Activated CD8-positive, alpha-beta memory T cell treated with anti-CD3 and anti-CD28 coated beads for 24 hours (primary cell): ENCODE measurements at regions not wholly inside any gene's neighbourhood (a gene's known extent, or its start where the extent isn't known, plus 50 kb on each side); places are given as distances from the start of the nearest gene placed in this dataset.
"Not testable (repeated sequence)": the region's sequence is repeated elsewhere in the genome, so short reads cannot be mapped to it uniquely, and the experiment has no call there.

ENCODE experiments used
- DNase-seq: peaks from one replicate; pipeline ENCODE4 v3.0.0-alpha.2; 2020

DNA sequence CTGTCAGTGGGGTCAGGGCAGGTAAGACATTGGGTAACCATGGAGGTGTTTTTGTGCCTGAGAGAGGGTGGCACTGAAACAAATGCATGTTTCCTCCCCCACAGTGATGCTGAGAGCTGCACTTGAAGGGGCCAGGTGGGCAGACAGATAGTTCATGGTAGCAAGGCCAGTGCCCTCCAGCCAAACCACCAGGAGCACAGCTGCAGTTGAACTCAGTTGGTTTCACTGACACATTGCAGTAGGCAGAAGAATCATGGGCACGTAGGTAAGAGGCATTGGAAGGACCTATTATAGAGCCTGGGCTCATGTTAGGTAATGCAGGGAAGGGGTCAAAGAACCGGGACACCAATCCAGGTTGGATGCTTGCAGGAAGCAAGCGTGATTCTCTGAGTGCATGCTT, 93.2 kb upstream of the ARL4C start:
- DNase-seq: no peak

- no peak for DNase-seq
Observed at GRCh38 chr2:234588054-234588430, 91.2 kb upstream of the ARL4C start.

- DNase-seq: no peak
Observed at GRCh38 chr2:234587341-234588053, 90.6 kb upstream of the ARL4C start.

DNA sequence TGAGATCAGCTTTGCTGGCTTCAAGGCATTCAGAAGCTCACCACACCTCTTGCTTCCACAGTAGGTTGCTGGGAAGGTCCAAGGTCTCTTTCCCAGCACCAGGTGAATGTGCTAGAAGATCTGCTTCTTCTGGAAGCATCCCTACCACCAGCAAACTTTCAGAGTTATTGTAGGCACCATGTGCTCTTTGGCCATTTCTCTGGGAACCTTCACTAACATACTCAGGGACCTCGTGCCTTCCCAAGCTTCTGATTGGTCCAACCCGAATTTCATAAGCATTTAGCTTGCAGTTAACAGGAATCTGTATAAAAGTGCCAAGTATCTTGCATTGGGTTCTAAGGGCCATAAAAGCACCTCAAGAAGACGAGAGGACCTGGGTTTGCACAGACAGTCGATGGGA, 86.5 kb upstream of the ARL4C start:
- no peak for DNase-seq

- DNase-seq: no peak
Observed at GRCh38 chr2:234580686-234581085, 83.8 kb upstream of the ARL4C start.

- no peak for DNase-seq
Observed at GRCh38 chr2:234579231-234579962, 82.5 kb upstream of the ARL4C start.

DNA sequence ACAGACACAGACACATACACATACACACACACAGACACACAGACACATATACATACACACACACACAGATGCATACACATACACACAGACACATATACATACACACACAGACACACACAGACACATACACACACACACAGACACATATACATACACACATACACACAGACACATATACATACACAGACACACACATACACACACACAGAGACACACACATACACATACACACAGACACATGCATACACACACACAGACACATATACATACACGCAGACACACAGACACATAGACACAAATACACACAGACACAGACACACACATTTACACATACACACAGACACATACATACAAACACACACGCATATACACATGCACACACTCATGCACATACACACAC, 81.5 kb upstream of the ARL4C start:
- no peak for DNase-seq

DNA sequence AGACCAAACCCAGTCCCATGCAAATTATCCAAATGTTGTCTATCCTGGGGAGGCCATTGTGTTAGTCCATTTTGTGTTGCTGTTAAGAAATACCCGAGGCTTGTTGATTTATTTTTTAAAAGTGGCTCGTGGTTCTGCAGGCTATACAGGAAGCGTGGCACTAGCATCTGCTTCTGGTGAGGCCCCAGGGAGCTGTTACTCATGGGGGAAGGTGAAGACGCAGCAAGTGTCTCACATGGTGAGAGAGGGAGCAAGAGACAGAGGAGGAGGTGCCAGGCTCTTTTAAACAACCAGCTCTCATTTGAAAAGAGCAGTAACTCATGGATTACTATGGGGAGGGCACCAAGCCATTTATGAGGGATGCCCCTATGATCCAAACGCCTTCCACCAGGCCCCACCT, 80.3 kb upstream of the ARL4C start:
- DNase-seq: no peak

DNA sequence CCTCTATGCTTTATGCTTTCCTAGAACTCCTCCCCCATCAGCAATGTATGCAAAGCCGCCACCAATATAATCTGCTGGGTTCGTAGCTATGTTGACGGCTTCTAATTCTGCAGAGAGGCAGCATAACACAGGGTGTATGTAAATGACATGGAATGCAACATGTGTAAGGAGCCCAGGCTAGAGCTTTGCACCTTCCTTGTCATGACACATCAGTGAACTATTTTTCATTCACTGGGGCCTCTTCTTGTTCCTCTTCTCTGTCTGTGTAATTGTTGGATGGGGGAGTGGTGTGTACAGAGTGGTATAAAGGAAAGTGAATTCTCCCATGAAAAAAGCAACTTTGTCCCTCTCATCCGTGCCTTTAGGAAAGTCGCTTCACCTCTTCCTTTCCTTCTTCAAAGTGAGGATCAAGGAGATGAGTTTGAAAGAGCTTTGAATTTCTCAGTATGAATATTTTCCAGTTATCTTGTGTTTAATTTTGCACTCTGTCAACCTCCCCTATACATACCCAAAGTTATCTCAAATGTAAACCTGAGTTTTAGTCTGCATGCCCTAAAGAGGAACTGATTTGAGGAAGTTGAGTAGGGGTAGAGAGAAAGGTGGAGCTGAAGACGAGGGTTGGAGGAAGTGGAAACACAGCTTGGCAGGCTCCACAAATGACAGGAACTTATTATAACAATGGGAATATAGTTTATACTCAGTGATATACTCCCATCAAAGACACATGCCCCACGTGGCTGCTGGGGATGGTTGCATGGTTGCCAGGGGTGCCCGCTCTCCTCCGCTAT, 74.9 kb upstream of the ARL4C start:
- DNase-seq: no peak

DNA sequence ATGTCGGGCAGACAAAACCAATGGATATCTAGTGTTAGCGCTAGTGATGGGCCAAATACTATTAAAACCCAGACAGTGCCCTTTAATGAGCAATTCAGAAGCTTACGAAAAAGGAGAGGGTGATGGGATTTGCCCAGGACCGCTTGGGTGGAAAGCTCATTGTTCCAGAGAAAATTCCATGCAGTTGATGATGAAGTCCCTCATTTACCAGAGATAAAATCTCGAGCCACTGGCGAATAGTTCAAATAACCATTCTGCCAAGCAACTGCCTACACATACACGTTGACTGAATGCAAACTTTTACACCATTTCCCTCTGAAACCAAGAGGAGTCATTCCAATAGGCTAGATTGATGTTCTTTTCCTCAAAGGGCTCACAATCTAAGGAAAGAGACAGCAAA, 73.6 kb upstream of the ARL4C start:
- no peak for DNase-seq

GRCh38 chr2:234569776-234570430, 73.0 kb upstream of the ARL4C start:
- DNase-seq: no peak

DNA sequence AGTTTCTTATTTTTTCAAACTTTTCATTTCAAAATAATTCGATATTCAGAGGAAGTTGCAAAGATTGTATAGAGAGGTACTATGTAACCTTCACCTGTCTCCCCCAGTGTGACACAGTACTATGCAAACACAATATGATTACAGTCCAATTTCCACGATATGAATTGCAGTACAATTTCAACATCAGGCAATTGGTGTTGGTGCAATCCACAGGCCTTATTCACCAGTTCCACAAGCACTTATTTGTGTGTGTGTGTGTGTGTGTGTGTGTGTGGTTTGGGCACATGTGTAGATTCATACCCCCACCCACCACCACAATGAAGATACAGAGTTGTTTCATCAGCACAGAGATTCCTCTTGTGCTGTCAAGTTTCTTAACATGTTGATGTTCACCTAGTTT, 69.7 kb upstream of the ARL4C start:
- DNase-seq: no peak

DNA sequence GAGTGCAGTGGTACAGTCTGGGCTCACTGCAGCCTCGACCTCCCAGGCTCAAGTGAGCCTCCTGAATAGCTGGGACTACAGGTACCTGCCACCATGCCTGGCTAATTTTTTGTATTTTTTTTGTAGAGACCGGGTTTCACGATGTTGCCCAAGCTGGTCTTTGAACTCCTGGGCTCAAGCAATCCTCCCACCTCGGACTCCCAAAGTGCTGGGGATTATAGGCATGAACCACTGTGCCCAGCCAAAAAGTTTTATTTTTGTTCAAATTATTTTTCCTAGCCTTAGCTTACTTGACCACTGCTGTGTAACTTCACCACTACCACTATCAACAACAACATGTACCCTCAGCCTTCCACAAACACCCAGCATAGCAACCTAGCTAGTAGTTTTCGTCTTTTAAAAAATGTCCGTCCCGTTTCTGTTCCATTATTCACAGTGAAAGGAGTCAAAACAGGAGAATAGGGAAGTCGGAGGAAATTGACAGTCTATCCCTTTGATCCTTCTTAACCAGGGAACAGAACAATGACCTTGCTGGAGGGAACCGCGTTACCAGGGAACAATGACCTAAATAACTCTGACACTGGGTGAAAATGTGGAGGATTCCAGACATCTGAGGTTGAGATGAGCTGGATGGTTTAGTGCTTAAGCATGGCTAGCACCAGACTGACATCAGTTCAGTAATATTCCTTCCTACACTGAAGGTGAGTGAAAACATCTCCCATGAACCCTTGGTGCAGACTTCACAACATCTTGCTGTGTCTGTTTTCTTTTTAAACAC, 69.2 kb upstream of the ARL4C start:
- no peak for DNase-seq

DNA sequence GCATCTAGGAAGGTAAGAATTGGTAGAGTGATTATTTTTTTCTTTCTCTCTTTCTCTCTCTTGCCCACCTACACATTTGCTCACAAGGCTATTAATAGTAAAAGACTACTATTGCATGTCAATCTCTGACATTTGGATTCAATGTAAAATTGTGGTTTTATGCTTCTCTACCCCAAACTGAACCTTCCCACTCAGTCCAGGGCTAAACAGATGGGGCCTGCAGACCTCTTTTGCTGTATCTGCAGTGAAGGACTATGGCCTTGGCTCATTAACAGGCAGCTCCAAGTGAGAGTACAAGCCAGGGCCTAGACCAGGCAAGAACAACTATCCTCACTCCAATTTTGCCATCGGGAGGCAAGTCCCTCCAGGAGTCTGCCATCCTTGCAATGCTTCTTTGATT, 68.3 kb upstream of the ARL4C start:
- DNase-seq: no peak

DNA sequence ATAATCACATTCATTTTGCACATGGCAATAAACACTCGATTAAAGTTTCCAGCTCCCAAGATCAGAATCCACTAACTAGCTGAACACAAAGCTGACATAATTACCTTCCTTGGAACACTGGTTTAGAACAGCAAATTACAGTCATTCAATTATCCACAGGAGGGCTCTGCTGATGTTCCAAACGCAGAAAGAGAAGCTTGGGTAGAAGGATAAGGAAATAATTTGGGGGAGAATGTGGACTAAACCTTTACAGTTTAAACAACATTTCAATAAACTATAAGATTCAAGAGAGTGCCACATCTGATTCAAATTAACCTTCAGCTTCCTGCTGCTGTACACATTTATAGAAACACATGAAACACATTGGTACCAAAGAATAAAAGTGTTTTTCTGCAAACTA, 67.8 kb upstream of the ARL4C start:
- DNase-seq: no peak

- DNase-seq: no peak
Observed at GRCh38 chr2:234559609-234560008, 62.7 kb upstream of the ARL4C start.

- no peak for DNase-seq
Observed at GRCh38 chr2:234558642-234559041, 61.8 kb upstream of the ARL4C start.

- DNase-seq: no peak
Observed at GRCh38 chr2:234556848-234557573, 60.1 kb upstream of the ARL4C start.

- DNase-seq: no peak
Observed at GRCh38 chr2:234555616-234556249, 58.9 kb upstream of the ARL4C start.

DNA sequence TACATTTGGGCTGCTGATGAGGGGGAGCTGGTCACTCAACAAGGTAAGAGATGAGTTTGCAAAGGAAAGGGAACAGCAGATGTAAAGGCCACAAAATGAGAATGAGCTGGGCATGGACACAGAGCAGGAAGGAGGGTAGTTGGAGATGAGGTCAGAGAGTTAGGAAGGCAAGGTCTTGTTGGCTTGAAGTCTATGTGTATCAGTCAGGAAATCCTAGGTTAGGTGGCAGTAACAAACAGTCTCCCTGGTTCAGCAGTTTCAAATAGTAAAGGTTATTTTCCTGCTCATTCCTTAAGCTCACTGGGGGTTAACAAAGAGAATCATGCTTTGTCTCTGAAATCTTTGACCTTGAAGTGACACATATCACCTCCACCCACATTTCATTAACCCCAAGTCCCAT, 58.3 kb upstream of the ARL4C start:
- DNase-seq: no peak

DNA sequence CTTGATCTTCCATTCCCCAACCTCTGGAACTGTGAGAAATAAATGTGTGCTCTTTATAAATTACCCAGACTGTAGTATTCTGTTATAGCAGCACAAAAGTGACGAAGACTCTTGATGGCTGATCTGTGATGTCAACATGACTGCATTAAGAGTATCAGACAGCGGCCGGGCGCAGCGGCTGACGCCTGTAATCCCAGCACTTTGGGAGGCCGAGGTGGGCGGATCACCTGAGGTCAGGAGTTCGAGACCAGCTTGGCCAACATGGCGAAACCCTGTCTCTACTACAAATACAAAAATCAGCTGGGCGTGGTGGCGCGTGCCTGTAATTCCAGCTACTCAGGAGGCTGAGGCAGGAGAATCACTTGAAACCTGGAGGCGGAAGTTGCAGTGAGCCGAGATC, 56.3 kb upstream of the ARL4C start:
- not testable (repeated sequence) for DNase-seq
